AG08396 (cell line): ENCODE measurements at regions not wholly inside any gene's neighbourhood (a gene's known extent, or its start where the extent isn't known, plus 50 kb on each side); places are given as distances from the start of the nearest gene placed in this dataset.

Source experiments
- DNase-seq: peaks from one replicate; pipeline ENCODE4 v3.0.0; 2012; ENCODE audit warnings: low spot score, mixed read lengths

GRCh38 chr21:38741092-38741949 is 64.4 kb upstream of the ETS2 start:
- no peak for DNase-seq

DNA sequence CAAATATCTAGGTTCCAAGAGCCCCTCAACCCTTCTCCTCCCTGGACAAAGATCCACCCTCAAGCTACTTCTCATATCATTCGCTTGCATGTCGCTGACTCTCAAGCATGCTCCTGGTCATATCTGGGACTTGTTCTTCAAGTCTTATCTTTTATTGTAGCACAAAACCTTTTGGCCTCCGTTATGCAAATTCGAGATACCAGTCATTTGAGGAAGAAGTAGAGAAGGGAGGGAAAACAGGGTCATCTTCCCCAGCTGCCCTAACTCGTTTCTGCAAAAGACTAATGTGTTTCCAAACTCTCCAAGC is 63.8 kb upstream of the ETS2 start:
- DNase-seq: no peak

DNA sequence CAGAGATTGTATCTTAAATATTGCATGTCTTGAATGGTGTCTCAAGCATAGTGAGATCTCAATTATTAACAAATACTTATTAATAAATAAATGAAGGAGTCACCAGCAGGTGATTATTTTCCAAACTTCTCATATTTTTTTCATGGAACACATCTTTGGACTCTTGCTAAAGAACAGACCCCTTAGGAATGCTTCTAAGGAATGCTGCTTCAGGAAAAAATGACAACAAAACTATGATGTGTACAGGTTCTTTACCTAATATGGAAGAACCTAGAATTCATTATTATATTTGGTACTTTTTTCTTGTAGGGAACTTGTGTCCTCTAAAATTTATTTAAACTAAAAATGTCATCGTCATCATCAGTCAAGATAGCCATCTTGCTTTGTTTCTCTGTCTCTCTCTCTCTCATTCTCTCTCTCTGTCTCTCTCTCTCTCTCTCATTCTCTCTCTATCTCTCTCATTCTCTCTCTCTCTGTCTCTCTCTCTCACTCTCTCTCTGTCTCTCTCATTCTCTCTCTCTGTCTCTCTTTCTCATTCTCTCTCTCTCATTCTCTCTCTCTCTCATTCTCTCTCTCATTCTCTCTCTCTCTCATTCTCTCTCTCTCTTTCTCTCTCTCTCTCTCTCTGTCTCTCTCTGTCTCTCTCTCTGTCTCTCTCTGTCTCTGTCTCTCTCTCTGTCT is 63.0 kb upstream of the ETS2 start:
- no peak for DNase-seq

DNA sequence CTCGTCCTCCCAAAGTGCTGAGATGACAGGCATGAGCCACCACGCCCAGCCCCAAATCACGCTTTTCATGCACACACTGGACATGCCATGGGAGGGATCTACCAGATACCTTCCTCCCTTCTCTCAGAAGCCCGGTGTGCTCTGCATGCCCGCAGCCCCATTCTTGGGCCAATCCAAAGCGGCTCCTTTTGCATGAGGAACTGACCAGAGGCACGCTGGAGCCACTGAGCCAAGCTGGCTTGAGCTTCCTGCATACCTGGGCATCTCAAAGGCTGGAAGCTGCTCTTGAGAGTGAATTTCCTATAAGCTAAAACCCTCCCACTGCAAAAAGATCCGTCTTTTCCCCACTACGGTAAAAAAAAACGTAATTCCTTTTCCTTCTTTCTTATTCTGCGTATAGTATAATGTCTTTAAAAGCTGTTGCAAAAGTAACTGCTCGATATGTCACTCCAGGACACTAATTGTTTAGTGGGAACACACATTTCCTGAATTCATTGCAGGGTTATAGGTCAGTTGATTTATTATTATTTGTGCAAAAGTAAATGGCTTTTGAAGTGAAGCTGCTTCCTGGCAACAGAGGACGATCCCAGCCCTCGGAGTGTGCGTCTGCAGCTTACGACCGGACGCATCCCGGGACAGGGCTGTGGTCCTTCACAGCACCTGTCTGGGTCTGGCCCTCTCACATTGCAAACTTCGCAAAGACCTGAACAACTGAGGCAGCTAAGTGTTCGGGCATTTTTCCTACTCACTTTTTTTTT is 61.8 kb upstream of the ETS2 start:
- DNase-seq: no peak

- DNase-seq: no peak
These were observed 60.9 kb upstream of the ETS2 start for GRCh38 chr21:38744861-38745260.

DNA sequence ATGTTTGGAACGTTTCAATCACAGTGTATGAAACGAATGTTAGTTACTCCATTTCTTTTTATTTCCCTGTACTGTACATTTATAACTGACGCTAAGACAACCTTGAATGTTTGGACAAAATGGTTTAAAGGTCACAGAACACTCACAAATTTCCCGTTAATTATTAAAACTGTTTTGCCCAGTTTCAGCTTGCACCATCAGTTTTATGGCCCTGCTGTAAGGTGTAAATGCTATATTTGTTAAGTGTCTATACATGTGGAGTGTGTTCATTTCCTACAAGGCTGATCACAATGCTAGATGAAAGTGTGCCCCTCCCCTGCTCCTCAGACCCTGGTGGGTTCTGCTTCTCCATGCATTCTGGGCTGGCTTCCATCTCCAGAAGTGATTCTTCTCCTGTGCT is 57.9 kb upstream of the ETS2 start:
- no peak for DNase-seq

DNA sequence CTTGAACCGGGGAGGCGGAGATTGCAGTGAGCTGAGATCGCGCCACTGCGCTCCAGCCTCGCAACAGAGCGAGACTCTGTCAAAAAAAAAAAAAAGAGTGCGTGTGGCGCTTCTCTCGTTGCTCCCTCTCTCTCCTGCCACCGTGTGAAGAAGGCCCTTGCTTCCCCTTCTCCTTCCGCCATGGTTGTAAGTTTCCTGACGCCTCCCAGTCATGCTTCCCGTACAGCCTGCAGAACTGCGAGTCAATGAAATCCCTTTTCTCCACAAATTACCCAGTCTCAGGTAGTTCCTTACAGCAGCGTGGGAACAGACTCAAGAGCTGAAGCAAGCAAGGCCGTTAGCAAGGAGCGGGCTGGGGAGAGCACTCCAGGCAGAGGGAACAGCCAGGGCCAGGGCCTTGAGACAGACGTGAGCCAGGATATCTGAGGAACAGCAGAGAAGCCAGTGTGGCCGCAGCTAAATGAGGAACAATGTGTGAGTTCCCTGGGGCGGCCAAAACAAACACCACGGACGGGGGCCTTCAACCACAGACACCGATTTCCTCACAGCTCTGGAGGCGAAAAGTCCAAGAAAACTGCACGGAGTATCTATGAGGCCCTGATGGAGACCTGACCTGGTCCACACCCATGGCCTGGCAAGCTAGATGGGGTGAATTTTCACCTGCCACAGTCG is 54.2 kb upstream of the ETS2 start:
- DNase-seq: no peak

GRCh38 chr21:38752051-38752505 is 53.7 kb upstream of the ETS2 start:
- no peak for DNase-seq

GRCh38 chr21:38753114-38753513 is 52.6 kb upstream of the ETS2 start:
- no peak for DNase-seq

- no peak for DNase-seq
These were observed 52.2 kb upstream of the ETS2 start for GRCh38 chr21:38753557-38753971.
